ENCODE measurements at regions not wholly inside any gene's neighbourhood (a gene's known extent, or its start where the extent isn't known, plus 50 kb on each side); places are given as distances from the start of the nearest gene placed in this dataset.
A peak's percentile ranks its signal among the peaks of the same experiment; 100 is the strongest.

GRCh38 chr2:386406-387103, 98.7 kb upstream of the ALKAL2 start:
- Histone ChIP-seq H3K4me1 (replicated peaks in 1 of 4; ENCODE audit: control insufficient read depth in 3 of 4, insufficient read depth in 4 of 4, low read length in 3 of 4) (peaks cover 0 to 12% (median 4%) of the 10 kb centered on the region in 4 experiments; a peak in 5 of 7 replicates), H4K20me1 (replicated peaks in 1 of 2; ENCODE audit: control insufficient read depth in 1 of 2, insufficient read depth in 2 of 2, low read length in 2 of 2) (no peaks in the 10 kb centered on the region), H2AK5ac (ENCODE audit: low read depth, low read length) (no peak overlapping the region), H4K8ac (ENCODE audit: extremely low read depth, insufficient read depth, low read length) (no peak overlapping the region), H3K4ac (replicated peaks; ENCODE audit: insufficient read length, low read depth, low read length) (no peak overlapping the region), H2BK5ac (ENCODE audit: low read depth, low read length) (no peak overlapping the region), H3K23me2 (ENCODE audit: low read depth, low read length) (no peaks in the 10 kb centered on the region), H2BK15ac (ENCODE audit: low read length) (no peak overlapping the region), H3K79me1 (ENCODE audit: low read depth, low read length) (no peaks in the 10 kb centered on the region), H4K5ac (ENCODE audit: insufficient read length, low read depth, low read length) (no peak overlapping the region), H4K91ac (replicated peaks; ENCODE audit: insufficient read length, low read length) (no peak overlapping the region), H3K14ac (ENCODE audit: insufficient read length) (no peak overlapping the region), H3K9me3 (ENCODE audit: insufficient read depth in 2 of 2, low read depth in 1 of 2, low read length in 1 of 2) (0 out of 4 replicates have a peak, but pooled peaks cover 0 to 3% of the 10 kb centered on the region in 2 experiments), H3K9ac (replicated peaks in 1 of 4; ENCODE audit: extremely low read depth in 1 of 4, low read depth in 3 of 4, low read length in 3 of 4) (no peak overlapping the region), H3K36me3 (ENCODE audit: control insufficient read depth in 2 of 4, insufficient read depth in 4 of 4, low read length in 3 of 4) (no peaks in the 10 kb centered on the region), H3K4me2 (ENCODE audit: insufficient read depth in 1 of 2, low read depth in 2 of 2, low read length in 2 of 2) (no peak overlapping the region; a peak in 1 of 4 replicates), H2BK120ac (replicated peaks; ENCODE audit: low read depth, low read length) (no peak overlapping the region), H2BK20ac (ENCODE audit: low read length) (no peak overlapping the region), H2AFZ (ENCODE audit: low read length) (no peak overlapping the region), H2BK12ac (ENCODE audit: low read depth, low read length) (no peak overlapping the region), H3K27ac (ENCODE audit: low read depth, low read length) (no peak overlapping the region), H3K56ac (replicated peaks; ENCODE audit: insufficient read length, low read depth, low read length) (no peak overlapping the region), H3K18ac (ENCODE audit: extremely low read depth, low read length) (0 out of 2 replicates have a peak overlapping the region, but pooled peaks have one; percentile 28), H3K23ac (ENCODE audit: insufficient read length) (no peak overlapping the region), H3K4me3 (ENCODE audit: extremely low read depth in 1 of 4, insufficient read depth in 2 of 4, low read depth in 3 of 4, low read length in 4 of 4) (no peak overlapping the region), H3K27me3 (replicated peaks in 1 of 4; ENCODE audit: control insufficient read depth in 3 of 4, extremely low read depth in 1 of 4, insufficient read depth in 3 of 4, low read length in 3 of 4) (no peaks in the 10 kb centered on the region; a peak in 1 of 7 replicates), H3K79me2 (ENCODE audit: control insufficient read depth in 1 of 2, insufficient read depth in 2 of 2, low read length in 2 of 2) (no peaks in the 10 kb centered on the region)
- WGBS, 2 experiments (ENCODE audit: extremely low coverage in 1 of 2, insufficient coverage in 1 of 2, insufficient read length in 1 of 2, insufficient replicate concordance in 2 of 2, low coverage in 1 of 2, low lambda C conversion rate in 2 of 2, missing lambda C conversion rate in 1 of 2), result 67% methylated on average over 4 of the region's 10 CpGs; no CpG with 5 or more reads in 1 of the 2 experiments
- ChIA-PET CTCF (ENCODE audit: partially characterized antibody) (no interaction called here), POLR2A (ENCODE audit: partially characterized antibody) (no interaction called here)
- FAIRE-seq, result no peak
- DNase-seq (ENCODE audit: low read depth in 1 of 2, low spot score in 2 of 2), result no peak
- TF ChIP-seq SIN3A (conservative IDR thresholded peaks at IDR 0.05 in 1 of 2, IDR thresholded peaks at IDR 0.05 in 1 of 2; ENCODE audit: low read depth in 1 of 2, low read length in 2 of 2) (no peak), SIX5 (IDR thresholded peaks at IDR 0.05; ENCODE audit: low read depth, low read length) (no peak), CHD1 (IDR thresholded peaks at IDR 0.05; ENCODE audit: low read depth, low read length) (no peak), CTCF (IDR thresholded peaks at IDR 0.05; ENCODE audit: control extremely low read depth in 1 of 3, insufficient read depth in 1 of 3, low read depth in 1 of 3, low read length in 3 of 3) (no peak), BACH1 (IDR thresholded peaks at IDR 0.05; ENCODE audit: low read length) (no peak), EZH2 (IDR thresholded peaks at IDR 0.05; ENCODE audit: low read depth, low read length, severe bottlenecking) (no peak), TEAD4 (IDR thresholded peaks at IDR 0.05; ENCODE audit: low read depth, low read length) (no peak), CBX5 (IDR thresholded peaks at IDR 0.05; ENCODE audit: low read depth, low read length) (no peak), KDM5A (IDR thresholded peaks at IDR 0.05; ENCODE audit: low read length) (no peak), TBP (IDR thresholded peaks at IDR 0.05; ENCODE audit: low read depth, low read length) (no peak), ASH2L (IDR thresholded peaks at IDR 0.05; ENCODE audit: low read length) (no peak)
